ENCODE measurements at regions not wholly inside any gene's neighbourhood (a gene's known extent, or its start where the extent isn't known, plus 50 kb on each side); places are given as distances from the start of the nearest gene placed in this dataset.

- no peak for DNase-seq
These were observed 580.5 kb downstream of the TLE1 start for GRCh38 chr9:81108821-81109220.

GRCh38 chr9:81108391-81108790 is 581.0 kb downstream of the TLE1 start:
- DNase-seq = no peak

GRCh38 chr9:81103597-81104471 is 585.5 kb downstream of the TLE1 start:
- DNase-seq = no peak

GRCh38 chr9:81097131-81097847 is 592.1 kb downstream of the TLE1 start:
- no peak for DNase-seq

- no peak for DNase-seq
These were observed 592.7 kb downstream of the TLE1 start for GRCh38 chr9:81096625-81097024.

GRCh38 chr9:81092057-81092456 is 597.3 kb downstream of the TLE1 start:
- DNase-seq = no peak

- DNase-seq = no peak
These were observed 601.0 kb downstream of the TLE1 start for GRCh38 chr9:81088341-81088740.

GRCh38 chr9:81086416-81086815 is 602.9 kb downstream of the TLE1 start:
- no peak for DNase-seq

- DNase-seq = no peak
These were observed 605.4 kb downstream of the TLE1 start for GRCh38 chr9:81083854-81084512.

GRCh38 chr9:81083067-81083466 is 606.3 kb downstream of the TLE1 start:
- DNase-seq = no peak

GRCh38 chr9:81082221-81082620 is 607.1 kb downstream of the TLE1 start:
- DNase-seq = no peak

- DNase-seq = no peak
These were observed 608.4 kb downstream of the TLE1 start for GRCh38 chr9:81080900-81081299.

- DNase-seq = no peak
These were observed 609.2 kb downstream of the TLE1 start for GRCh38 chr9:81080185-81080584.

- no peak for DNase-seq
These were observed 610.3 kb downstream of the TLE1 start for GRCh38 chr9:81079055-81079454.

GRCh38 chr9:81078555-81078954 is 610.8 kb downstream of the TLE1 start:
- no peak for DNase-seq

GRCh38 chr9:81077572-81077971 is 611.8 kb downstream of the TLE1 start:
- DNase-seq = no peak

- no peak for DNase-seq
These were observed 613.2 kb downstream of the TLE1 start for GRCh38 chr9:81076131-81076530.

GRCh38 chr9:81074221-81074620 is 615.1 kb downstream of the TLE1 start:
- no peak for DNase-seq

- no peak for DNase-seq
These were observed 615.5 kb downstream of the TLE1 start for GRCh38 chr9:81073821-81074220.

GRCh38 chr9:81072758-81073157 is 616.6 kb downstream of the TLE1 start:
- DNase-seq = no peak

- DNase-seq = no peak
These were observed 618.2 kb downstream of the TLE1 start for GRCh38 chr9:81071108-81071507.

GRCh38 chr9:81070689-81071088 is 618.7 kb downstream of the TLE1 start:
- DNase-seq = no peak

GRCh38 chr9:81069923-81070322 is 619.4 kb downstream of the TLE1 start:
- DNase-seq = no peak
